ENCODE measurements at regions not wholly inside any gene's neighbourhood (a gene's known extent, or its start where the extent isn't known, plus 50 kb on each side); places are given as distances from the start of the nearest gene placed in this dataset.

- no peak overlapping the region for H3K4me3 ChIP-seq (ENCODE audit: low read length)
- peaks cover 3% of the 10 kb centered on the region; the same call in 1 of the 2 replicates for H3F3A ChIP-seq (ENCODE audit: control insufficient read depth, insufficient read depth)
- H3K4me1 ChIP-seq (ENCODE audit: control insufficient read depth, low read length): peaks cover 41% of the 10 kb centered on the region
- no peak overlapping the region for H3K27ac ChIP-seq (ENCODE audit: low read depth, low read length)
- H3K9me2 ChIP-seq (replicated peaks; ENCODE audit: control insufficient read depth, low read length): no peaks in the 10 kb centered on the region
- H3K4me2 ChIP-seq (ENCODE audit: low read length): peak overlapping the region; percentile 25
- no peaks in the 10 kb centered on the region for H3K36me3 ChIP-seq (ENCODE audit: control insufficient read depth, low read length)
- H4K20me1 ChIP-seq (ENCODE audit: control insufficient read depth, insufficient read depth, low read depth, low read length): no peaks in the 10 kb centered on the region
- no peaks in the 10 kb centered on the region for H3K27me3 ChIP-seq (ENCODE audit: control insufficient read depth, low read length)
- H3K79me2 ChIP-seq (ENCODE audit: control insufficient read depth, low read length): no peaks in the 10 kb centered on the region
- H3K9me3 ChIP-seq (ENCODE audit: control insufficient read depth, insufficient read depth, low read length): peaks cover 9% of the 10 kb centered on the region; the same call in 1 of the 2 replicates
- TF ChIP-seq EZH2phosphoT487 (IDR thresholded peaks at IDR 0.05; ENCODE audit: borderline replicate concordance, low read length): no peak
- TF ChIP-seq CTCF (IDR thresholded peaks at IDR 0.05; ENCODE audit: low read depth, low read length, poor library complexity, severe bottlenecking): no peak
Measured at GRCh38 chr6:19550380-19550779, 286.8 kb upstream of the ID4 start.

GRCh38 chr6:19551611-19552010 lies 285.6 kb upstream of the ID4 start:
- peaks cover 41% of the 10 kb centered on the region for H3K4me1 ChIP-seq (ENCODE audit: control insufficient read depth, low read length)
- TF ChIP-seq EZH2phosphoT487 (IDR thresholded peaks at IDR 0.05; ENCODE audit: borderline replicate concordance, low read length) (no peak), CTCF (IDR thresholded peaks at IDR 0.05; ENCODE audit: low read depth, low read length, poor library complexity, severe bottlenecking) (no peak)
- H3K4me2 ChIP-seq (ENCODE audit: low read length): peak overlapping the region; percentile 57
- no peaks in the 10 kb centered on the region for H3K27me3 ChIP-seq (ENCODE audit: control insufficient read depth, low read length)
- peak overlapping the region; percentile 3; the same call in 1 of the 2 replicates for H3K27ac ChIP-seq (ENCODE audit: low read depth, low read length)
- H3K9me2 ChIP-seq (replicated peaks; ENCODE audit: control insufficient read depth, low read length): no peaks in the 10 kb centered on the region
- H3K9me3 ChIP-seq (ENCODE audit: control insufficient read depth, insufficient read depth, low read length): peaks cover 9% of the 10 kb centered on the region; the same call in 1 of the 2 replicates
- H3K79me2 ChIP-seq (ENCODE audit: control insufficient read depth, low read length): no peaks in the 10 kb centered on the region
- H3F3A ChIP-seq (ENCODE audit: control insufficient read depth, insufficient read depth): 0 out of 2 replicates have a peak, but pooled peaks cover 3% of the 10 kb centered on the region
- H4K20me1 ChIP-seq (ENCODE audit: control insufficient read depth, insufficient read depth, low read depth, low read length): no peaks in the 10 kb centered on the region
- no peaks in the 10 kb centered on the region for H3K36me3 ChIP-seq (ENCODE audit: control insufficient read depth, low read length)
- H3K4me3 ChIP-seq (ENCODE audit: low read length): peak overlapping the region; percentile 28

GRCh38 chr6:19552076-19552475 lies 285.1 kb upstream of the ID4 start:
- no peaks in the 10 kb centered on the region for H3K36me3 ChIP-seq (ENCODE audit: control insufficient read depth, low read length)
- peaks cover 41% of the 10 kb centered on the region for H3K4me1 ChIP-seq (ENCODE audit: control insufficient read depth, low read length)
- H3K27ac ChIP-seq (ENCODE audit: low read depth, low read length): peak overlapping the region; percentile 3; the same call in 1 of the 2 replicates
- 0 out of 2 replicates have a peak, but pooled peaks cover 3% of the 10 kb centered on the region for H3F3A ChIP-seq (ENCODE audit: control insufficient read depth, insufficient read depth)
- H3K27me3 ChIP-seq (ENCODE audit: control insufficient read depth, low read length): no peaks in the 10 kb centered on the region
- H3K4me3 ChIP-seq (ENCODE audit: low read length): peak overlapping the region; percentile 28
- no peaks in the 10 kb centered on the region for H3K9me2 ChIP-seq (replicated peaks; ENCODE audit: control insufficient read depth, low read length)
- peaks cover 9% of the 10 kb centered on the region; the same call in 1 of the 2 replicates for H3K9me3 ChIP-seq (ENCODE audit: control insufficient read depth, insufficient read depth, low read length)
- no peaks in the 10 kb centered on the region for H4K20me1 ChIP-seq (ENCODE audit: control insufficient read depth, insufficient read depth, low read depth, low read length)
- TF ChIP-seq CTCF (IDR thresholded peaks at IDR 0.05; ENCODE audit: low read depth, low read length, poor library complexity, severe bottlenecking) (no peak), EZH2phosphoT487 (IDR thresholded peaks at IDR 0.05; ENCODE audit: borderline replicate concordance, low read length) (no peak)
- no peaks in the 10 kb centered on the region for H3K79me2 ChIP-seq (ENCODE audit: control insufficient read depth, low read length)
- peak overlapping the region; percentile 57 for H3K4me2 ChIP-seq (ENCODE audit: low read length)
